HepG2 (cell line): ENCODE measurements at regions not wholly inside any gene's neighbourhood (a gene's known extent, or its start where the extent isn't known, plus 50 kb on each side); places are given as distances from the start of the nearest gene placed in this dataset.

ENCODE experiments used
- CHCHD3 ChIP-seq: sonication (generic); formaldehyde crosslinking; IDR thresholded peaks from 2 replicates; pipeline ENCODE4 v1.8.0; 2022; ENCODE audit warnings: mild to moderate bottlenecking, missing genetic modification reagents, moderate library complexity
- CTCF ChIP-seq: sonication (generic); formaldehyde crosslinking; IDR thresholded peaks from 2 replicates; pipeline ENCODE4 v1.5.0; 2020; ENCODE audit warnings: mild to moderate bottlenecking, missing genetic modification reagents, moderate library complexity
- HNRNPLL ChIP-seq: fragments of 200-400 bp; formaldehyde crosslinking; IDR thresholded peaks from 2 replicates; pipeline ENCODE4 v1.6.1; 2017; ENCODE audit warnings: mild to moderate bottlenecking, low read depth, low read length; ENCODE audit not compliant: poor library complexity, severe bottlenecking
- IRF1 ChIP-seq: sonication (generic); formaldehyde crosslinking; IDR thresholded peaks from 2 replicates; pipeline ENCODE4 v1.4.0; 2020; ENCODE audit warnings: low read depth, mild to moderate bottlenecking, missing genetic modification reagents
- KLF16 ChIP-seq, 2 experiments: sonication (generic) in 1 of 2; formaldehyde crosslinking in 1 of 2; IDR thresholded peaks; 2 replicates each; pipeline versions ENCODE4 v1.6.1 to v1.8.0; 2016 to 2023; ENCODE audit warnings: missing genetic modification reagents in 2 of 2, missing compliant biosample characterization in 1 of 2
- MEIS1 ChIP-seq: sonication (generic); formaldehyde crosslinking; IDR thresholded peaks from 2 replicates; pipeline ENCODE4 v1.9.0; 2021; ENCODE audit warnings: mild to moderate bottlenecking, missing genetic modification reagents, moderate library complexity, borderline replicate concordance
- PTBP1 ChIP-seq: fragments of 200-400 bp; formaldehyde crosslinking; IDR thresholded peaks from 2 replicates; pipeline ENCODE4 v1.6.1; 2018; ENCODE audit warnings: low read length, low read depth; ENCODE audit not compliant: poor library complexity, severe bottlenecking
- REST ChIP-seq, 2 experiments: IDR thresholded peaks; 2 replicates each; pipeline ENCODE4 v1.6.1; 2011 to 2012; ENCODE audit warnings: low read length in 2 of 2, borderline replicate concordance in 1 of 2, low read depth in 1 of 2, mild to moderate bottlenecking in 1 of 2, moderate library complexity in 1 of 2
- ZBTB43 ChIP-seq: sonication (generic); formaldehyde crosslinking; conservative IDR thresholded peaks from 2 replicates; pipeline ENCODE4 v1.4.0; 2020; ENCODE audit warnings: missing genetic modification reagents
- ZBTB49 ChIP-seq: sonication (generic); formaldehyde crosslinking; IDR thresholded peaks from 2 replicates; pipeline ENCODE4 v1.4.0; 2020; ENCODE audit warnings: missing genetic modification reagents, borderline replicate concordance
- ZNF260 ChIP-seq: sonication (generic); formaldehyde crosslinking; IDR thresholded peaks from 2 replicates; pipeline ENCODE4 v1.4.0; 2020; ENCODE audit warnings: missing genetic modification reagents, low read depth, mild to moderate bottlenecking, borderline replicate concordance
- ZNF318 ChIP-seq: sonication (generic); formaldehyde crosslinking; IDR thresholded peaks from 2 replicates; pipeline ENCODE4 v1.4.0; 2020; ENCODE audit warnings: mild to moderate bottlenecking, missing genetic modification reagents
- ZNF761 ChIP-seq: sonication (generic); formaldehyde crosslinking; conservative IDR thresholded peaks from 2 replicates; pipeline ENCODE4 v1.4.0; 2020; ENCODE audit warnings: mild to moderate bottlenecking, missing genetic modification reagents

- TF ChIP-seq ZNF761 (CRISPR knock-in tag) (no peak), ZNF318 (no peak), KLF16 (CRISPR knock-in tag; IDR thresholded peaks at IDR 0.05) (no peak), CTCF (CRISPR knock-in tag) (no peak), HNRNPLL (no peak), ZNF260 (CRISPR knock-in tag) (no peak), CHCHD3 (CRISPR knock-in tag) (no peak), ZBTB43 (no peak), IRF1 (CRISPR knock-in tag) (no peak), ZBTB49 (CRISPR knock-in tag) (no peak), PTBP1 (no peak), REST (IDR thresholded peaks at IDR 0.05; ENCODE audit: borderline replicate concordance in 1 of 2, low read depth in 1 of 2, low read length in 2 of 2) (no peak), MEIS1 (CRISPR knock-in tag) (no peak)
Measured at GRCh38 chr10:52420656-52421055, 106.6 kb downstream of the DKK1 start.
